Ascending aorta (tissue), 2 donors: ENCODE measurements at regions not wholly inside any gene's neighbourhood (a gene's known extent, or its start where the extent isn't known, plus 50 kb on each side); places are given as distances from the start of the nearest gene placed in this dataset.

Experiments used
- DNase-seq, 2 donors: peaks; one replicate each; pipeline ENCODE4 v3.0.0-alpha.2; 2019; ENCODE audit warnings: low spot score in 2 of 2
- H3K27ac ChIP-seq, 2 donors: fragments of 200-600 bp; sonication (generic); one replicate each; pipeline ENCODE4 v1.5.1; 2016 to 2017; ENCODE audit warnings: mild to moderate bottlenecking in 1 of 2
- H3K27me3 ChIP-seq: fragments of 200-600 bp; sonication (generic); one replicate; pipeline ENCODE4 v1.5.1; 2017
- H3K36me3 ChIP-seq, 2 donors: fragments of 200-600 bp; sonication (generic); one replicate each; pipeline ENCODE4 v1.5.1; 2016
- H3K4me1 ChIP-seq, 2 donors: fragments of 200-600 bp; sonication (generic); one replicate each; pipeline ENCODE4 v1.5.1; 2016 to 2017; ENCODE audit warnings: mild to moderate bottlenecking in 1 of 2
- H3K4me3 ChIP-seq, 2 donors: fragments of 200-600 bp; sonication (generic); one replicate each; pipeline ENCODE4 v1.5.1; 2016 to 2017; ENCODE audit warnings: mild to moderate bottlenecking in 1 of 2
- H3K9me3 ChIP-seq, 2 donors: fragments of 200-600 bp; sonication (generic); one replicate each; pipeline ENCODE4 v1.5.1; 2016
- intact Hi-C: fragments of 100-400 bp; cut with DNase I; formaldehyde crosslinking; loops from one replicate; pipeline ENCODE4 v1.15.1; 2023
- TF ChIP-seq, protein P1 (sequence below), 3 experiments: fragments of 200-600 bp in 2 of 3; fragments of 450-650 bp in 1 of 3; sonication (generic) in 2 of 3; IDR thresholded peaks; one replicate each; pipeline ENCODE4 v1.5.1; 2016 to 2019; ENCODE audit warnings: antibody characterized with exemption in 3 of 3, mild to moderate bottlenecking in 1 of 3, moderate library complexity in 1 of 3

DNA sequence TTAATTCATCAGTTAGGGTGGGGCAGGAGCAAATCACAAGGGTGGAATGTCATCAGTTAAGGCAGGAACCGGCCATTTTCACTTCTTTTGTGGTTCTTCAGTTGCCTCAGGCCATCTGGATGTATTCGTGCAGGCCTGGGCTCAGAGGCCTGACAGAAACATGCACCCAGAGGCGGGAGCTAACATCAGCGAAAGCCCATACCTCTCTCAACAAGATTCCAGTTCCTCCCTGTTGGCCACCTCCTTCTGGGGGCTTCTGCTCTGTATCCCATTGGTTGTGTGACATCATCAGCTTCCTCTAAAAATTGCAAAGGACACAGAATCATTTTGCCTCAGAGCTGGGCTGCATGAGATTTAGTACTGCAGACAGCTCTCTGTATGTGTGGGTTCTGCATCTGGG is 134.3 kb downstream of the ZNF664 start:
- Histone ChIP-seq H3K27me3 (no peaks in the 10 kb centered on the region), H3K9me3 (peaks cover 0 to 2% of the 10 kb centered on the region in 2 donors), H3K27ac (no peak overlapping the region), H3K4me1 (no peaks in the 10 kb centered on the region), H3K36me3 (no peaks in the 10 kb centered on the region), H3K4me3 (no peak overlapping the region)
- TF ChIP-seq, protein P1, sequence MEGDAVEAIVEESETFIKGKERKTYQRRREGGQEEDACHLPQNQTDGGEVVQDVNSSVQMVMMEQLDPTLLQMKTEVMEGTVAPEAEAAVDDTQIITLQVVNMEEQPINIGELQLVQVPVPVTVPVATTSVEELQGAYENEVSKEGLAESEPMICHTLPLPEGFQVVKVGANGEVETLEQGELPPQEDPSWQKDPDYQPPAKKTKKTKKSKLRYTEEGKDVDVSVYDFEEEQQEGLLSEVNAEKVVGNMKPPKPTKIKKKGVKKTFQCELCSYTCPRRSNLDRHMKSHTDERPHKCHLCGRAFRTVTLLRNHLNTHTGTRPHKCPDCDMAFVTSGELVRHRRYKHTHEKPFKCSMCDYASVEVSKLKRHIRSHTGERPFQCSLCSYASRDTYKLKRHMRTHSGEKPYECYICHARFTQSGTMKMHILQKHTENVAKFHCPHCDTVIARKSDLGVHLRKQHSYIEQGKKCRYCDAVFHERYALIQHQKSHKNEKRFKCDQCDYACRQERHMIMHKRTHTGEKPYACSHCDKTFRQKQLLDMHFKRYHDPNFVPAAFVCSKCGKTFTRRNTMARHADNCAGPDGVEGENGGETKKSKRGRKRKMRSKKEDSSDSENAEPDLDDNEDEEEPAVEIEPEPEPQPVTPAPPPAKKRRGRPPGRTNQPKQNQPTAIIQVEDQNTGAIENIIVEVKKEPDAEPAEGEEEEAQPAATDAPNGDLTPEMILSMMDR (IDR thresholded peaks at IDR 0.05), result no peak
- intact Hi-C loops, result no loop called here
- DNase-seq, result no peak

DNA sequence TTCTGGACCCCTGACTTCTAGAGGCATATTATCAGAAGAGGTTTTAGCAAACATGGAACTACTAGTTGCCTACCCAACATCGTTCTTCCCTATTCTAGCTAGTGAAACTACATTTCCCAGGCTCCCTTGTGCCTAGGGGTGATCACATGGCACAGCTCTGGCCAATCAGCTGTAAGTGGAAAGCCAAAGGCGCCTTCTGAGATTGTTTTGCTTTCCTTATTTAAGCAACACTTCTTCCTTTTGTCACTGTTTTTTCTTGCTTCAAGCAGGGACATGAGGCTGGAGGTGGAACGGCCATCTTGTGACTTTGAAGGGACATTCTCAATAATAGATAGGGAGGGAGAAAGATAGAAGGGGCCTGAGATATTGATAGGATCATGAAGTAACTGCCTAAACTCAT is 136.7 kb downstream of the ZNF664 start:
- H3K36me3 ChIP-seq, result no peaks in the 10 kb centered on the region
- H3K9me3 ChIP-seq, result peaks cover 2 to 3% of the 10 kb centered on the region in 2 donors
- no peaks in the 10 kb centered on the region for H3K4me1 ChIP-seq
- intact Hi-C loops, result no loop called here
- no peaks in the 10 kb centered on the region for H3K27me3 ChIP-seq
- TF ChIP-seq, protein P1 (IDR thresholded peaks at IDR 0.05), result no peak
- DNase-seq, result no peak
- H3K27ac ChIP-seq, result no peak overlapping the region
- H3K4me3 ChIP-seq, result no peak overlapping the region

DNA sequence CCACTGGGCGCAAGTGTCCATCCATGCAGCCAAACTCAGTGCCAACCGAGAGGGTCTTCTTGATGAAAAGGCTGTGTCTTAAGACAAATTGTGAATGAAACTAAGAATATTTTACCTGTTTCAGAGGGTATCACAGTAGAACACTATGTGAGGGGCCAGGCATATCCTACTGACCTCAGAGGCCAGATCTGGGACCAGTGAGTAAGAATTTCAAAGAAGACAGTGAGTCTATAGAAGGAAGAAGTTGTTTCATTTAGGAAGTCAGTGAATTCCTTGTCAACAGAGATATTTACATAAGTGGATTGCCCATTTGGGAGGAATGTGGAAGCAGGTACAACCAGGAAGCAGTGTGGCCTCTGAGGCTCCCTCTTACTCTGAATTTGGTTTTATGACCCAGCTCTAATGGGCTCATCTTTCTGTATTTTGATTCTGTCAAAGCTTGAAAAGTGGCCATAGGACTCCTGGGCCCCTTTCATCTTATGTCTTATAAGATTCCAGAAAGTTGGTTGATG is 137.4 kb downstream of the ZNF664 start:
- Histone ChIP-seq H3K4me3 (no peak overlapping the region), H3K4me1 (no peaks in the 10 kb centered on the region), H3K9me3 (peaks cover 2 to 3% of the 10 kb centered on the region in 2 donors), H3K27ac (no peak overlapping the region), H3K36me3 (no peaks in the 10 kb centered on the region), H3K27me3 (no peaks in the 10 kb centered on the region)
- DNase-seq, result no peak
- intact Hi-C loops, result no loop called here
- TF ChIP-seq, protein P1 (IDR thresholded peaks at IDR 0.05), result no peak

DNA sequence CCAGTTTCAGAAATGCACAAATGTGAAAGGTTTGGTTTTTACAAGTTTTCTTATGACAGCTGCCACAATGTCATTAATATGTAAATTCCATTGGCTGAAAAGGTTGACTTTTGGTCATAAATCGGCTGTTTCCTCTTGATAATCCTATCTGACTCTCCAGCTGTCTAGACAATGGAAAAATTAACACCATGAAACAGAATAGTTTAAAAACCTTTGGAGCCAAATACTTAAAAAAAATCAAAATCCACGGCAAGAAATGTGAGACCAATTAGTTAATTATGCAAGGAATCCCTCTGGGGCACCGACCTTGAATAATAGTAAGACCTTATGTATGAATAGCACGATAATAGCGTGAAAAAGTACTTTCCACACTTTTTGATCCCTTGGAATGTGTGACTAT is 138.0 kb downstream of the ZNF664 start:
- Histone ChIP-seq H3K9me3 (peaks cover 2 to 3% of the 10 kb centered on the region in 2 donors), H3K4me1 (no peaks in the 10 kb centered on the region)
- DNase-seq, result no peak

GRCh38 chr12:124114316-124114715 is 141.3 kb downstream of the ZNF664 start:
- Histone ChIP-seq H3K36me3 (no peaks in the 10 kb centered on the region), H3K4me1 (no peaks in the 10 kb centered on the region), H3K27me3 (no peaks in the 10 kb centered on the region), H3K4me3 (no peak overlapping the region), H3K27ac (no peak overlapping the region), H3K9me3 (peaks cover 0 to 3% of the 10 kb centered on the region in 2 donors)
- TF ChIP-seq, protein P1 (IDR thresholded peaks at IDR 0.05), result no peak
- intact Hi-C loops, result no loop called here
- no peak for DNase-seq

More for the DNA sequence above, 138.0 kb downstream of the ZNF664 start:
- H3K27ac ChIP-seq, result no peak overlapping the region
- intact Hi-C loops, result no loop called here
- TF ChIP-seq, protein P1 (IDR thresholded peaks at IDR 0.05), result no peak
- no peak overlapping the region for H3K4me3 ChIP-seq
- H3K27me3 ChIP-seq, result no peaks in the 10 kb centered on the region
- H3K36me3 ChIP-seq, result no peaks in the 10 kb centered on the region

DNA sequence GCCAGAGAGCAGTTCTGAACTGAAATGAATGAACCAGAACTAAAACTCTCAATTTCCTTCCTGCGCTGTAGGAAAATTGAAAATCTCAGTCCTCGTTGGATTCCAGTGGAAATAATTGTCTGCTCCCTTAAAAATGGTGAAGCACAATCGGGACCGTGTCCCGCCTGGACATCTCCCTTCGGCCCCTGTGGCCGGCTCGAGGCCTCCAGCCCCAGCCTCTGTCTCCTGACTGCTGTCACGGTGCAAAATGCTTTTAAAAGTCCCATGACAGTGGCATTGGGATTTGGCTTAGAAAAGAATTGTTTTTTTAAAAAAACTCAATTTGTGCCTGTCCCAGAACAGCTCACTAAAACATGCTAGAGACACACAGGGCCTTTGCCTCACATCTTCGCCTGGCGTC is 142.5 kb downstream of the ZNF664 start:
- no peaks in the 10 kb centered on the region for H3K36me3 ChIP-seq
- H3K9me3 ChIP-seq, result peaks cover 0 to 3% of the 10 kb centered on the region in 2 donors
- no peak for DNase-seq
- no peaks in the 10 kb centered on the region for H3K27me3 ChIP-seq
- intact Hi-C loops, result no loop called here
- no peak overlapping the region for H3K4me3 ChIP-seq
- no peak overlapping the region for H3K27ac ChIP-seq
- TF ChIP-seq, protein P1 (IDR thresholded peaks at IDR 0.05), result no peak
- H3K4me1 ChIP-seq, result no peaks in the 10 kb centered on the region
